GM19467 (cell line): ENCODE measurements at regions not wholly inside any gene's neighbourhood (a gene's known extent, or its start where the extent isn't known, plus 50 kb on each side); places are given as distances from the start of the nearest gene placed in this dataset.
"Not testable (repeated sequence)": the region's sequence is repeated elsewhere in the genome, so short reads cannot be mapped to it uniquely, and the experiment has no call there.

Experiments used
- ATAC-seq: cut with Tn5 transposase; IDR thresholded peaks from one replicate; pipeline ENCODE4 v1.9.1; 2021; ENCODE audit warnings: mild to moderate bottlenecking, moderate library complexity; ENCODE audit not compliant: unreplicated experiment

DNA sequence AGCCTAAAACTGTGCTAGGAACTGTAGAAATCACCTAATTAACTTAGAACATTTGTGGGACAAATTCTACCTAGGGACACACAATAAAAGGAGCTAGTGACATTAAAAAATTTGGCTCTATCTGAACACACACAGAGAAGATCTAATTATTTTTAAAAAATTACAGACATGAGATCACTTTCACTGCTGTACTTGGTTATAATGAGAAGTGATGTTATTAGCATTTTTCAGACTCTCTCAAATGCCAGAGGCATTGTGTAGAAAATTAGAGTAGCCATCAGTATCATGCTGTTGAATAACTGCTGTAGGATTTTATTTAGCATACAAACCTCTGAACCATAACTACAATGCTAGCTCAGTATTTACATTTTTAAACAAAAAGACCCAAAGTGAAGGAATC is 109.1 kb upstream of the ANK2 start:
- ATAC-seq: no peak

GRCh38 chr4:112942077-112942476 is 107.4 kb upstream of the ANK2 start:
- ATAC-seq: no peak

GRCh38 chr4:112942997-112943396 is 106.5 kb upstream of the ANK2 start:
- ATAC-seq: no peak

DNA sequence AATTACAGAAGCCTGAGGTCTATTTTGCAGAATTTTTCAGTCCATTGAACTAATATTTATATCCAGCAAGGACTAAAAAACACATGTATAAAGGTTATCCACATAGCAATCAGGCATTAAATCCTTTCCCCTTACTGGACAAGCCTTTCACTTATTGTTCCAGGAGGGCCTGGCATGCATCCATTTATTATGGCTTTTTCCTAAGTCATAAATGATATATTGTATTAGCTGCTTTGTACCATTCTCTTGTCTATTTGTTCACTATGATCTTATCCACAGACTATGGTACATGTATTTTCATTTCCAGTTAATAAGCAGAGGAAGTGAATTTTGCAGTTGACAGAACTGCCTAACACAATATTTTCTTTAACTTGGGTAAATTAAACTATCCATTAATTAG is 105.4 kb upstream of the ANK2 start:
- no peak for ATAC-seq

DNA sequence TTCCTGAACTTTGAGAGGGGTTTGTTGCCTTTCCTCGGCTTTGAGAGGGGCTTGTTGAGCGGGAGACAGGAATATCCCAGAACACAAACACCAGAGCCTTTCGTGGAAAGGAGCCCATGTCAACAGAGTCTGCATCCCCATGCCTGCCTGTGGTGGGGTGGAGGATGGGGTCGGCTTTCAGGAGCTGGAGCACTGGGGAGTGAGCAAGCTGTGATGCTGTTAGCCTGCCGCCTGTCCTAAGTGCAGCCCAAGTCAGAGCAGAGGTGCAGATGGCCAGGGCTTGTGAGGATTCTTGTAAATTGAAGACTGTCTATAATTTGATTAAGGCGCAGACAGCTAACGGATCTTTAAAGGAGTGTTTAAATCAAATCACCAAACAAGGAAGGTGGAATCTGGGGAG is 103.3 kb upstream of the ANK2 start:
- no peak for ATAC-seq

- ATAC-seq: no peak
Observed at GRCh38 chr4:112947616-112948015, 101.8 kb upstream of the ANK2 start.

- no peak for ATAC-seq
Observed at GRCh38 chr4:112951362-112952312, 97.8 kb upstream of the ANK2 start.

- ATAC-seq: no peak
Observed at GRCh38 chr4:112952313-112952700, 97.1 kb upstream of the ANK2 start.

DNA sequence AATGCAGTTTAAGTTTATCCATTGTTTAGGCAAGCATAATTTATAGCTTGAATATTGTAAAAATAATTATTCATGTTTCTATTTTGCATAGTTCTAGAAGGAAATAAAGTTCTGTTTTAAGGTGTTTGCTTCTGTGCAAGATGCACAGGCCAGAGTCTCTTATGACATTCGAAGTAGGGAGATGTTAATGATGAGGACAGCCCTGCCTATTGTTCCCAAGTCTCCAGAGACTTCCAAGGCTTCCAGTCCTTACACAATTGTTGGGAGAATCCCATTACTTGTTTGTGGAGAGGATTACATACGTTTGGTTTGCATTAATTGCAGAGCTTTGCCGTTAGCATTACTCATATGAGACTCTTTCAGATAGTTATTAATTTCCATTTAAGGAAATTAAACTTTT is 96.2 kb upstream of the ANK2 start:
- no peak for ATAC-seq

DNA sequence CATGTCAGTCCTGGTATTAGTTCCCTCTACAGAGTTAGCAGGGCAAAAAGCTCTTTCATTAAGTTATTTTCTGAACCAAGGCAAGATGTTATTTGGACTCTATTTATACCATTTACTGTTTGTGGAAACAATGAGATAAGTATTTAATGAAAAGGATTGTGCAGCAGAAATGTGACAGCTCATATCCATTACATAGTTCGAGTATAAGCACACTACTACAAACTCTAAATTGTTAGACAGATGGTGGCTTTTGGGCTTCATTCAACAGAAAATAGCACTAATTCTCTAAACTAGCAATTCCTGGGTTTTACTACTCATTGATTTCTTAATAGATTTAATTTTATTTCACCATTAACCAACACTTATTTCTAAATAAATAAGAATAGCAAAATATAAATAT is 95.2 kb upstream of the ANK2 start:
- ATAC-seq: no peak

GRCh38 chr4:112956484-112956896 is 93.0 kb upstream of the ANK2 start:
- no peak for ATAC-seq

- ATAC-seq: not testable (repeated sequence)
Observed at GRCh38 chr4:112957764-112958163, 91.7 kb upstream of the ANK2 start.

DNA sequence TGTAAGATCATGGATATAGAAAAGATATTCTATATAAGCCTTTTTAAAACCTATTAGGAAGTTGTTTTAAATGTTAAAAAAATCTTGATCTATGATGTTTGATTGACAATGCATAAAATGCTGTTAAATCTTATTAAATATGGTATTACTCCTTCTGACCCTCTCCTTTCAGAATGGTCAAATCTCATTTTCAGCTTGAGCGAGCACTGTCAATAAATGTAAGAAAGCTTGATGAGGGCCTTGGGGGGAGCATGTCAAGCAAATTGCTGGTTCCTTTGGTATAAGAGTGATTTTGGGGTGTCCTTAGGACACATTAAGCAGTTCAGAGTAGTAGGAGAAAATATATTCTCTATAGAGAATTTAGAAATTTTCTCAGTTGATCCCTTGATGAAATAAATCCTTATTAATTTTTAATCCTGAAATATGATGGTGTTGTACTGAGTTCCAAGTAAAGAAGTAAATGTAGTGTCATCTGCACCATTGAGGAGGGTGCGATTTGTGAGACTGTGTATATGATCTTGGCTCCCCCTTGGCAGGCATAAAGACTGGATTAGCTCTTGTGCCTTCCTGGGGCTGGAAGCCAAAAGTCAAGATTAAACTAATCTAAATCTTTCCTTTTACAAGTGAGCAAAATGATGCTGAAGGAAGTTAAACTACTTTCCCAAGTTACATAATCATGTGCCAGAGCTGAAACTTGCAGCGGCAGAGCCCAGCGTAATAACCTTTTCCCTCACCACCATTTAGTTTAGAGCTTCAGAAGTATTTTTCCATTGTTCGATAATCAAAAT is 82.6 kb upstream of the ANK2 start:
- ATAC-seq: no peak

- ATAC-seq: no peak
Observed at GRCh38 chr4:112968451-112969159, 80.8 kb upstream of the ANK2 start.

DNA sequence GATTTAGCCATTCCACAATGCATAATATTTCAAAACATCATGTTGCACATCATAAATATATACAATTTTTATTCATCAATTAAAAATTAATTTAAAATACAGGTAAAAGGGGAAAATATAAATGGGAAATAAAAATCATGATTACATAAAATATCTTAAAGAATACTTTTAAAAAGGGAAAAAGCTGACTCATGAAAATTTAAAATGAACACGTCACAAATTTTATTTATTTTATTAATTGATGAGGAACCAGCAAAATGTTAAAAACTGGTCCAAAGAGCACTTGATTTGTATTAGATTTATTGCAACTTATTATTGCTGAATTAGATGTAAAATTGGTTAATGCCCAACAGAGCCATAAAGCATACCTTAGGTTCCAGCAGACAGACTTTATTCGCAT is 78.5 kb upstream of the ANK2 start:
- ATAC-seq: no peak

GRCh38 chr4:112973750-112974251 is 75.7 kb upstream of the ANK2 start:
- ATAC-seq: no peak

DNA sequence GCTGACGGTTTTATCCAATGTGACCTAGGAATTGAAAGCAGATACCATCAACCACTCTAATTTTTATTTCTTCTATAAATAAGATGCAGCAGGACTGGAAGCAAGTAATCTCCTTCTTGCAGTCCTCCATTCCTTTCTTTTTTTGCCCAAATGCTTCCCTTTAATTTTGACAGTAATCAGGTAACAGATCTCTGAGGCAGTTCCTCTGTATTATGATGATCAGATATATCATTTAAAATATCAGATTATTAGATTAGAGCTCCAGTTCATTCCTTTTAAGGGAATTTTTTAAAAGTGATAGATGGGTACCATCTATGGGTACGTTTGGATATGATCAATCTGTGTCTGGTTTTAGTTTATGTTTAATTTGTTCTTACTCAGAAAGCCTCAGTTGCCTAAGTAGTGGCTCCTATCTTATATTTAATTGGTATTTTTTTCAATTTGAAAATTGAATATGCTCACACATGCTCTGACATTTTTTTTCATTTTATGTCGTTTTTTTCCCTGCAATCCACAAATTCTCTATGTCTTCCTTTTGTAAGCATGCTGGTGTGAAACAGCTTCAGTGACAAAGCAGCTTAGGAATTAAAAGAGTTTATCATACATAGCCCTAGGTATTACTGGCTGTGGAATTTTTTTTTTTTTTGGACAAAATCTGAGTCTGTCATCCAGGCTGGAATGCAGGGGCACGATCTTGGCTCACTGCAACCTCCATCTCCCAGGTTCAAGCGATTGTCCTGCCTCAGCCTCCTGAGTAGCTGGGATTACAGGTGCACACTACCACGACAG is 73.7 kb upstream of the ANK2 start:
- ATAC-seq: no peak

GRCh38 chr4:112978691-112979472 is 70.6 kb upstream of the ANK2 start:
- ATAC-seq: no peak

- no peak for ATAC-seq
Observed at GRCh38 chr4:112979881-112980421, 69.5 kb upstream of the ANK2 start.
